ENCODE measurements at regions not wholly inside any gene's neighbourhood (a gene's known extent, or its start where the extent isn't known, plus 50 kb on each side); places are given as distances from the start of the nearest gene placed in this dataset.

DNA sequence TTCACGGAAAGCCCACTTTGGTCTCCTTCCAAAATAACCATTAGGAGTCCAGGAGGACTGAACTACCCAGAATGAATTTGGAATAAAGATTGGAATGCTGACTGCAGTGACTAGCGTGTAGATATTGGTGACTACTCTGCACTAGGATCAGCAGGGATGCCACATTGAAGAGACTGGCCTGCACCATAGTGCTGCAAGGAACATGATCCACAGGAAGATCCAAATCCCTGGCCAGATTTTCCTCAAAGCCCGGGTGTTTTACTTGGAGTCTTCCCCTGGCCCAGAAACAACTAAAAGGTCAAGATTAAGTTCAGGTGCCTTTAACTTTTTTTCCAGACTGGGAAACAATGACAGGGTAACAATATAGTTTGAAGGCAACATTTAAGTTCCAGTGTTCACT lies 870.4 kb downstream of the CDH8 start:
- H3K4me1 ChIP-seq (ENCODE audit: control extremely low read depth in 1 of 4, control insufficient read depth in 4 of 4, insufficient read depth in 4 of 4, low read length in 3 of 4), result no peaks in the 10 kb centered on the region
- ChIA-PET POLR2A (no interaction called here), CTCF (no interaction called here)
- H3K4me3 ChIP-seq (ENCODE audit: control insufficient read depth in 1 of 7, extremely low read depth in 1 of 7, insufficient read depth in 4 of 7, low read depth in 2 of 7, low read length in 6 of 7), result no peak overlapping the region
- DNase-seq, result no peak
- WGBS (ENCODE audit: insufficient coverage), result 100% methylated on average over 2 of the region's 3 CpGs
- no peaks in the 10 kb centered on the region for H3K36me3 ChIP-seq (ENCODE audit: control insufficient read depth in 4 of 4, insufficient read depth in 4 of 4, low read length in 3 of 4)
- H3K27me3 ChIP-seq (replicated peaks in 2 of 5; ENCODE audit: control insufficient read depth in 4 of 5, insufficient read depth in 5 of 5, low read length in 4 of 5), result no peaks in the 10 kb centered on the region
- H3K9me3 ChIP-seq (ENCODE audit: control extremely low read depth in 1 of 5, control insufficient read depth in 4 of 5, insufficient read depth in 2 of 5, low read depth in 1 of 5, low read length in 4 of 5), result no peaks in the 10 kb centered on the region
- H3K27ac ChIP-seq (ENCODE audit: insufficient read depth in 1 of 2, low read depth in 1 of 2, low read length in 2 of 2, poor library complexity in 1 of 2, severe bottlenecking in 2 of 2), result no peak overlapping the region

DNA sequence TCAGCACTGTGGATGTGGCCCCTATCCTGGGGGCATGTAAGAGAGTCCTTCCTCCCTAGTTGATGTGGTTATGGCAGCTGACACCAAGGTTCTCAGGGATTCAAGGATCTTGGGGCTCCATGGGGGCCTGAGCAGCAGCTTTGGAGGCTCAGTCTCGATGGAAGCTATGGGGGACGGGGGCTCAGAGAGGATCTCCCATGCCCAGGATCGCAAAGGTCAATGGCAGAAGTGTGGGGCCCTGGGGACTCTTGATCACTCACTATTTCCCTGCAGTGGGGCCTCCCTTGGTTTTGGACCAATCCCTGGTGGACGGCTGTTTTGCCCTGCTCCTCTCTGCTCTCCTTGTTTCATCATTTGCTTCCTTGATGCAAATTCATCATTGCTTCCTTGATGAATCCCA lies 885.9 kb downstream of the CDH8 start:
- Histone ChIP-seq H3K27me3 (replicated peaks in 2 of 5; ENCODE audit: control insufficient read depth in 4 of 5, insufficient read depth in 5 of 5, low read length in 4 of 5) (no peaks in the 10 kb centered on the region), H3K27ac (ENCODE audit: insufficient read depth in 1 of 2, low read depth in 1 of 2, low read length in 2 of 2, poor library complexity in 1 of 2, severe bottlenecking in 2 of 2) (no peak overlapping the region), H3K4me1 (ENCODE audit: control extremely low read depth in 1 of 4, control insufficient read depth in 4 of 4, insufficient read depth in 4 of 4, low read length in 3 of 4) (no peaks in the 10 kb centered on the region), H3K4me3 (ENCODE audit: control insufficient read depth in 1 of 7, extremely low read depth in 1 of 7, insufficient read depth in 4 of 7, low read depth in 2 of 7, low read length in 6 of 7) (no peak overlapping the region), H3K9me3 (ENCODE audit: control extremely low read depth in 1 of 5, control insufficient read depth in 4 of 5, insufficient read depth in 2 of 5, low read depth in 1 of 5, low read length in 4 of 5) (peaks cover 0 to 3% (median 0%) of the 10 kb centered on the region in 5 experiments), H3K36me3 (ENCODE audit: control insufficient read depth in 4 of 4, insufficient read depth in 4 of 4, low read length in 3 of 4) (no peaks in the 10 kb centered on the region)
- POLR2A ChIA-PET, result no interaction called here
- no peak for DNase-seq
- WGBS (ENCODE audit: insufficient coverage), result 97% methylated on average over 4 of the region's 4 CpGs
- CTCF ChIA-PET, result no interaction called here

GRCh38 chr16:61149709-61150108 lies 886.5 kb downstream of the CDH8 start:
- POLR2A ChIA-PET, result no interaction called here

DNA sequence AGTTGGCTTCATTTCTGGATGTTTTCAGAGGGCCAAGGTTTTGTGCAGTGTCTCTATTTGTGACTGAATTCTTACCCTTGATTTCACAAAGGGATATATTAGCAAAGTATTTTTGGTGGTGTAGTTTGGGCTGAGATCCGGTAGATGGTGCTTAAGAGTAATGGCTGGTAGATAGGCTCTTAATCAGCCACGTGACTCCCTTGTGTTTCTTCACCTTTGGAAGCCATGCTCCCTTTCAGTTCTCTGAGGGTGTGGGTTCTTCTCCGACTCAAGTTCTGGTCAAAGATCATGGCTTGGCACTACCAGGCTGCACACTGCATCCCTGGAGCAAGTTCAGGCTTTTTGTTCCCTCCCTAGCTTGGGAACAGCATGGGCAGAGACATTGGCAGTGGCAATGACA lies 887.3 kb downstream of the CDH8 start:
- Histone ChIP-seq H3K27ac (ENCODE audit: insufficient read depth in 1 of 2, low read depth in 1 of 2, low read length in 2 of 2, poor library complexity in 1 of 2, severe bottlenecking in 2 of 2) (no peak overlapping the region), H3K27me3 (replicated peaks in 2 of 5; ENCODE audit: control insufficient read depth in 4 of 5, insufficient read depth in 5 of 5, low read length in 4 of 5) (no peaks in the 10 kb centered on the region), H3K9me3 (ENCODE audit: control extremely low read depth in 1 of 5, control insufficient read depth in 4 of 5, insufficient read depth in 2 of 5, low read depth in 1 of 5, low read length in 4 of 5) (peaks cover 0 to 3% (median 0%) of the 10 kb centered on the region in 5 experiments), H3K36me3 (ENCODE audit: control insufficient read depth in 4 of 4, insufficient read depth in 4 of 4, low read length in 3 of 4) (no peaks in the 10 kb centered on the region), H3K4me3 (ENCODE audit: control insufficient read depth in 1 of 7, extremely low read depth in 1 of 7, insufficient read depth in 4 of 7, low read depth in 2 of 7, low read length in 6 of 7) (no peak overlapping the region), H3K4me1 (ENCODE audit: control extremely low read depth in 1 of 4, control insufficient read depth in 4 of 4, insufficient read depth in 4 of 4, low read length in 3 of 4) (no peaks in the 10 kb centered on the region)
- 77% methylated on average over 3 of the region's 3 CpGs for whole genome bisulfite sequencing (ENCODE audit: insufficient coverage)
- POLR2A ChIA-PET, result no interaction called here
- CTCF ChIA-PET, result no interaction called here
- DNase-seq, result no peak

More at GRCh38 chr16:61149709-61150108, 886.5 kb downstream of the CDH8 start:
- Histone ChIP-seq H3K27me3 (replicated peaks in 2 of 5; ENCODE audit: control insufficient read depth in 4 of 5, insufficient read depth in 5 of 5, low read length in 4 of 5) (no peaks in the 10 kb centered on the region), H3K4me3 (ENCODE audit: control insufficient read depth in 1 of 7, extremely low read depth in 1 of 7, insufficient read depth in 4 of 7, low read depth in 2 of 7, low read length in 6 of 7) (no peak overlapping the region), H3K27ac (ENCODE audit: insufficient read depth in 1 of 2, low read depth in 1 of 2, low read length in 2 of 2, poor library complexity in 1 of 2, severe bottlenecking in 2 of 2) (no peak overlapping the region), H3K4me1 (ENCODE audit: control extremely low read depth in 1 of 4, control insufficient read depth in 4 of 4, insufficient read depth in 4 of 4, low read length in 3 of 4) (no peaks in the 10 kb centered on the region), H3K9me3 (ENCODE audit: control extremely low read depth in 1 of 5, control insufficient read depth in 4 of 5, insufficient read depth in 2 of 5, low read depth in 1 of 5, low read length in 4 of 5) (peaks cover 0 to 3% (median 0%) of the 10 kb centered on the region in 5 experiments), H3K36me3 (ENCODE audit: control insufficient read depth in 4 of 4, insufficient read depth in 4 of 4, low read length in 3 of 4) (no peaks in the 10 kb centered on the region)
- CTCF ChIA-PET, result no interaction called here
- no peak for DNase-seq
- WGBS (ENCODE audit: insufficient coverage), result 81% methylated on average over 4 of the region's 5 CpGs

- Histone ChIP-seq H3K9me3 (ENCODE audit: control extremely low read depth in 1 of 5, control insufficient read depth in 4 of 5, insufficient read depth in 2 of 5, low read depth in 1 of 5, low read length in 4 of 5) (peaks cover 0 to 3% (median 0%) of the 10 kb centered on the region in 5 experiments), H3K27ac (ENCODE audit: insufficient read depth in 1 of 2, low read depth in 1 of 2, low read length in 2 of 2, poor library complexity in 1 of 2, severe bottlenecking in 2 of 2) (no peak overlapping the region), H3K4me1 (ENCODE audit: control extremely low read depth in 1 of 4, control insufficient read depth in 4 of 4, insufficient read depth in 4 of 4, low read length in 3 of 4) (no peaks in the 10 kb centered on the region), H3K4me3 (ENCODE audit: control insufficient read depth in 1 of 7, extremely low read depth in 1 of 7, insufficient read depth in 4 of 7, low read depth in 2 of 7, low read length in 6 of 7) (no peak overlapping the region), H3K27me3 (replicated peaks in 2 of 5; ENCODE audit: control insufficient read depth in 4 of 5, insufficient read depth in 5 of 5, low read length in 4 of 5) (no peaks in the 10 kb centered on the region), H3K36me3 (ENCODE audit: control insufficient read depth in 4 of 4, insufficient read depth in 4 of 4, low read length in 3 of 4) (no peaks in the 10 kb centered on the region)
- DNase-seq, result peak in 1 of 3 donors; percentile 1
- POLR2A ChIA-PET, result no interaction called here
- WGBS (ENCODE audit: insufficient coverage), result no CpG with 5 or more reads among the region's 1 CpG
- CTCF ChIA-PET, result no interaction called here
Measured at GRCh38 chr16:61146429-61146828, 889.8 kb downstream of the CDH8 start.

DNA sequence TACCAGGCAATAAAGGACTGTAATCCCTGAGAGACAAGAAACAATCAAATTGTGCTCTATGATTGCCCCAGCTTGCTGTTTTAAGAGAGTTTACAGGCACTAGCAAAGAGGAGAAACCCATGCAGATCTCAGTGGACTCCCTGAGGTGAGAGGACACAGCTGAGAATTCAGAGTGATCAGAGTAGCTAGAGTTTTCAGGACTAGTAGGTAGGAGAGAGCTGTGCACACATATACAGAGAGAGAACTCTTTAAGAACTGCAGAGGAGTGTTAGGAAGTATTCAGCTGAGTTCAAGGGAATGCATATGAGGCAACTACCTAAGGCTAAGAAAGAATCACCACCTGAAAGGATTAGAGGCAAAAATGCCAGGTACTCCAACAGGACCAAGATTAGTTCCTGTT lies 904.8 kb downstream of the CDH8 start:
- Histone ChIP-seq H3K4me3 (ENCODE audit: control insufficient read depth in 1 of 7, extremely low read depth in 1 of 7, insufficient read depth in 4 of 7, low read depth in 2 of 7, low read length in 6 of 7) (no peak overlapping the region), H3K4me1 (ENCODE audit: control extremely low read depth in 1 of 4, control insufficient read depth in 4 of 4, insufficient read depth in 4 of 4, low read length in 3 of 4) (no peaks in the 10 kb centered on the region), H3K9me3 (ENCODE audit: control extremely low read depth in 1 of 5, control insufficient read depth in 4 of 5, insufficient read depth in 2 of 5, low read depth in 1 of 5, low read length in 4 of 5) (no peaks in the 10 kb centered on the region), H3K36me3 (ENCODE audit: control insufficient read depth in 4 of 4, insufficient read depth in 4 of 4, low read length in 3 of 4) (no peaks in the 10 kb centered on the region), H3K27ac (ENCODE audit: insufficient read depth in 1 of 2, low read depth in 1 of 2, low read length in 2 of 2, poor library complexity in 1 of 2, severe bottlenecking in 2 of 2) (no peak overlapping the region), H3K27me3 (replicated peaks in 2 of 5; ENCODE audit: control insufficient read depth in 4 of 5, insufficient read depth in 5 of 5, low read length in 4 of 5) (no peaks in the 10 kb centered on the region)
- CTCF ChIA-PET, result no interaction called here
- POLR2A ChIA-PET, result no interaction called here
- DNase-seq, result no peak

DNA sequence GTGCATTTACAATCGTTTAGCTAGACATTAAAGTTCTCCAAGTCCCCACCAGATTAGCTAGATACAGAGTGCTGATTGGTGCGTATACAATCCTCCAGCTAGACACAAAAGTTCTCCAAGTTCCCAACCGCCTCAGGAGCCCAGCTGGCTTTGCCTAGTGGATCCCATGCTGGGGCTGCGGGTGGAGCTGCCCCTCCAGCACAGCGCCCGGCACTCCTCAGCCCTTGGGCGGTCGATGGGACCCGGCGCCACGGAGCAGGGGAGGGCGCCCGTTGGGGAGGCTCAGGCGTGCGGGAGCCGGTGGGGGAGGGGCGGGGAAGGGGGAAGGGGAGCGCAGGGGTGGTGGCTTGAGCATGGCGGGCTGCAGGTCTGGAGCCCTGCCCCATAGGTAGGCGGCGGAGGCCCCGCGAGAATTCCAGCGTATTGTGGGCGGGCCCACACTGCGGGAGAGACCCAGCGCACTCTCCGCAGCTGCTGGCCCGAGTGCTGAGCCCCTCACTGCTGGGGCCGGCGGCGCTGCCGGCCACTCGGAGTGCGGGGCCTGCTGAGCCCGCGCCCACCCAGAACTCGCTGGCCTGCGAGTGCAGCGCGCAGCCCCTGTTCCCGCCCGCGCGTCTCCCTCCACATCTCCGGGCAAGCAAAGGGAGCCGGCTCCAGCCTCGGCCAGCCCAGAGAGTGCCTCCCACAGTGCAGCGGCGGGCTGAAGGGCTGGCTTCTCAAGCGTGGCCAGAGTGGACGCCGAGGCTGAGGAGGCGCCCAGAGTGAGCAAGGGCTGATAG lies 907.5 kb downstream of the CDH8 start:
- ChIA-PET CTCF (no interaction called here), POLR2A (no interaction called here)
- Histone ChIP-seq H3K9me3 (ENCODE audit: control extremely low read depth in 1 of 5, control insufficient read depth in 4 of 5, insufficient read depth in 2 of 5, low read depth in 1 of 5, low read length in 4 of 5) (no peaks in the 10 kb centered on the region), H3K4me1 (ENCODE audit: control extremely low read depth in 1 of 4, control insufficient read depth in 4 of 4, insufficient read depth in 4 of 4, low read length in 3 of 4) (no peaks in the 10 kb centered on the region), H3K27me3 (replicated peaks in 2 of 5; ENCODE audit: control insufficient read depth in 4 of 5, insufficient read depth in 5 of 5, low read length in 4 of 5) (no peaks in the 10 kb centered on the region), H3K27ac (ENCODE audit: insufficient read depth in 1 of 2, low read depth in 1 of 2, low read length in 2 of 2, poor library complexity in 1 of 2, severe bottlenecking in 2 of 2) (no peak overlapping the region), H3K4me3 (ENCODE audit: control insufficient read depth in 1 of 7, extremely low read depth in 1 of 7, insufficient read depth in 4 of 7, low read depth in 2 of 7, low read length in 6 of 7) (no peak overlapping the region), H3K36me3 (ENCODE audit: control insufficient read depth in 4 of 4, insufficient read depth in 4 of 4, low read length in 3 of 4) (no peaks in the 10 kb centered on the region)
- DNase-seq, result no peak
- WGBS (ENCODE audit: insufficient coverage), result 98% methylated on average over 36 of the region's 54 CpGs

All from common myeloid progenitor, CD34-positive (primary cell).